Ovary (tissue), 7 donors: ENCODE measurements at regions not wholly inside any gene's neighbourhood (a gene's known extent, or its start where the extent isn't known, plus 50 kb on each side); places are given as distances from the start of the nearest gene placed in this dataset.

Experiments used
- DNase-seq, 5 donors: peaks; one replicate each; pipeline ENCODE4 v3.0.0-alpha.2; 2019 to 2020
- H3K27ac ChIP-seq, 2 donors: fragments of 200-600 bp; one replicate each; pipeline versions ENCODE4 v1.5.1 to v1.8.0; 2019 to 2022
- H3K27me3 ChIP-seq: fragments of 200-600 bp; one replicate; pipeline ENCODE4 v1.8.0; 2022
- H3K36me3 ChIP-seq: fragments of 200-600 bp; sonication (generic); one replicate; pipeline ENCODE4 v1.5.1; 2019
- H3K4me1 ChIP-seq: one replicate; pipeline ENCODE4 v1.8.1; 2013; ENCODE audit warnings: mild to moderate bottlenecking, moderate library complexity; ENCODE audit not compliant: insufficient read depth
- H3K4me3 ChIP-seq: fragments of 200-600 bp; sonication (generic); one replicate; pipeline ENCODE4 v1.5.1; 2017
- H3K9me3 ChIP-seq, 2 donors: fragments of 200-600 bp in 1 of 2; sonication (generic) in 1 of 2; one replicate each; pipeline versions ENCODE4 v1.5.1 to v1.8.1; 2013 to 2019; ENCODE audit warnings: mild to moderate bottlenecking in 1 of 2, moderate library complexity in 1 of 2
- CTCF ChIP-seq, 3 donors: fragments of 450-650 bp in 2 of 3; fragments of 200-600 bp in 1 of 3; IDR thresholded peaks; one replicate each; pipeline versions ENCODE4 v1.5.1 to v1.8.0; 2016 to 2022; ENCODE audit warnings: antibody characterized with exemption in 3 of 3, mild to moderate bottlenecking in 1 of 3
- EP300 ChIP-seq: sonication (generic); formaldehyde crosslinking; IDR thresholded peaks from one replicate; pipeline ENCODE4 v1.6.1; 2017; ENCODE audit warnings: antibody characterized with exemption
- POLR2A ChIP-seq: fragments of 450-650 bp; IDR thresholded peaks from one replicate; pipeline ENCODE4 v1.6.1; 2017; ENCODE audit warnings: antibody characterized with exemption, mild to moderate bottlenecking, moderate library complexity
- WGBS, 3 donors: extraction: QIAGEN DNeasy Blood & Tissue Kit in 1 of 3; methylation state at CpG; one replicate each; pipeline versions ENCODE4 v1.1.5 to v1.1.7; 2013 to 2017; 5-methylcytosine and 5-hydroxymethylcytosine counted together
- intact Hi-C, 4 donors: fragments of 100-400 bp; cut with DNase I; formaldehyde crosslinking; loops; one replicate each; pipeline versions ENCODE4 v1.11.0 to v1.15.1; 2022 to 2023
- donor health status: DM: no; HTN: no; CAD: no; lungs with moderate emphysema.
- donor health status: DM: no; HTN: no; CAD: no.
- donor health status: Bipolar disorder and iron deficiency.
- donor health status: DM: no; HTN: no; CAD: no.
- donor health status: DM: yes; HTN: yes; CAD: no.

GRCh38 chr6:147700436-147701209, 192.1 kb downstream of the SAMD5 start:
- TF ChIP-seq CTCF (IDR thresholded peaks at IDR 0.05) (no peak), EP300 (no peak), POLR2A (no peak)
- Histone ChIP-seq H3K27me3 (no peaks in the 10 kb centered on the region), H3K27ac (no peak overlapping the region), H3K4me1 (no peaks in the 10 kb centered on the region), H3K36me3 (no peaks in the 10 kb centered on the region), H3K4me3 (no peak overlapping the region), H3K9me3 (no peaks in the 10 kb centered on the region)
- WGBS, 3 donors = 22 to 35% (median 31%) methylated on average over 5 of the region's 5 CpGs
- intact Hi-C loops = no loop called here
- no peak for DNase-seq

- no peak overlapping the region for H3K27ac ChIP-seq
- H3K4me3 ChIP-seq = no peak overlapping the region
- intact Hi-C loops = no loop called here
- DNase-seq = no peak
- TF ChIP-seq POLR2A (no peak), CTCF (IDR thresholded peaks at IDR 0.05) (no peak), EP300 (no peak)
- no peaks in the 10 kb centered on the region for H3K36me3 ChIP-seq
- no peaks in the 10 kb centered on the region for H3K4me1 ChIP-seq
- H3K9me3 ChIP-seq = no peaks in the 10 kb centered on the region
- H3K27me3 ChIP-seq = no peaks in the 10 kb centered on the region
- 92 to 94% (median 93%) methylated on average over 5 of the region's 5 CpGs for WGBS, 3 donors
These were observed 196.2 kb downstream of the SAMD5 start for GRCh38 chr6:147704691-147705090.

GRCh38 chr6:147707524-147707923, 199.0 kb downstream of the SAMD5 start:
- no peak for DNase-seq
- H3K4me1 ChIP-seq = no peaks in the 10 kb centered on the region
- TF ChIP-seq CTCF (IDR thresholded peaks at IDR 0.05) (no peak), POLR2A (no peak), EP300 (no peak)
- no peak overlapping the region for H3K4me3 ChIP-seq
- H3K27ac ChIP-seq = no peak overlapping the region
- H3K9me3 ChIP-seq = no peaks in the 10 kb centered on the region
- no peaks in the 10 kb centered on the region for H3K36me3 ChIP-seq
- intact Hi-C loops = no loop called here
- no peaks in the 10 kb centered on the region for H3K27me3 ChIP-seq

DNA sequence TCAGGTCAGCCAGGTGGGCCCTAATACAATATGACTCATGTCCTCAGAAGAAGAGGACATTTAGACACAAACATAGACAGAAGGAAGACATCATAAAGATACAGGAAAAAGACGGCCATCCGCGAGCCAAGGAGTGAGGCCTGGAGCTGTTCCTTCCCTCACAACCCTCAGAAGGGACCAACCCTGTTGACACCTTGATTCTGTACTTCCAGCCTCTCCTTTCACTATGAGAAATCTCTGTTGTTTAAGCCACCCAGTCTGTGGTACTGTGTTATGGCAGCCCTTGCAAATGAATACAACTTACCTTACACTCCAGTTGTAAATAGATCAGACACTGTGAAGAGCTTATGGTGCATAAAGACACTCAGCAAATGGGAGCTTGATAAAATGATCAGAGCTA, 199.7 kb downstream of the SAMD5 start:
- Histone ChIP-seq H3K4me1 (no peaks in the 10 kb centered on the region), H3K36me3 (no peaks in the 10 kb centered on the region), H3K27me3 (no peaks in the 10 kb centered on the region), H3K4me3 (no peak overlapping the region), H3K27ac (no peak overlapping the region), H3K9me3 (no peaks in the 10 kb centered on the region)
- no peak for DNase-seq
- intact Hi-C loops = no loop called here
- 96 to 99% (median 97%) methylated on average over 3 of the region's 3 CpGs for WGBS, 3 donors
- no peak for TF ChIP-seq EP300
- TF ChIP-seq CTCF (IDR thresholded peaks at IDR 0.05) = no peak
